OCI-LY7 (cell line): ENCODE measurements at regions not wholly inside any gene's neighbourhood (a gene's known extent, or its start where the extent isn't known, plus 50 kb on each side); places are given as distances from the start of the nearest gene placed in this dataset.

Experiments used
- BruUV-seq: library from RNA; stranded (reverse); fragments of 400-500 nt; replicated peaks from 2 replicates; lab custom pipeline; 2021; lab: Mats Ljungman, UMichigan
- CTCF ChIA-PET: fragments of 300-600 bp; sonication (Branson Sonifier 250); formaldehyde crosslinking; loops from one replicate; lab custom pipeline; 2022; ENCODE audit warnings: antibody characterized with exemption; ENCODE audit not compliant: unreplicated experiment; lab: Charles Lee
- POLR2A ChIA-PET: fragments of 300-600 bp; sonication (Branson Sonifier 250); formaldehyde crosslinking; loops from one replicate; lab custom pipeline; 2022; ENCODE audit warnings: antibody characterized with exemption; lab: Charles Lee
- DNase-seq: peaks from one replicate; pipeline ENCODE4 v3.0.0-alpha.2; 2015; ENCODE audit warnings: low spot score
- H2AFZ ChIP-seq: fragments of 200-600 bp; sonication (generic), shearing (Covaris generic); 2 replicates; pipeline ENCODE4 v1.6.1; 2014; ENCODE audit warnings: mild to moderate bottlenecking, antibody characterized with exemption, low read length, moderate library complexity
- H3K27ac ChIP-seq: fragments of 200-600 bp; sonication (generic); 2 replicates; pipeline ENCODE4 v1.5.1; 2014; ENCODE audit warnings: mixed run types, low read depth, mild to moderate bottlenecking, moderate library complexity, low read length, inconsistent platforms; ENCODE audit not compliant: poor library complexity, severe bottlenecking
- H3K36me3 ChIP-seq: fragments of 200-600 bp; sonication (generic); 2 replicates; pipeline ENCODE4 v1.6.1; 2014; ENCODE audit warnings: mild to moderate bottlenecking, antibody characterized with exemption, low read length, moderate library complexity, mixed read lengths; ENCODE audit not compliant: insufficient read depth
- H3K4me1 ChIP-seq: fragments of 200-600 bp; sonication (generic); 2 replicates; pipeline ENCODE4 v1.5.1; 2014; ENCODE audit warnings: mild to moderate bottlenecking, low read length; ENCODE audit not compliant: insufficient read depth, poor library complexity, severe bottlenecking
- H3K4me2 ChIP-seq: fragments of 200-600 bp; sonication (generic); 2 replicates; pipeline ENCODE4 v1.6.1; 2014; ENCODE audit warnings: mild to moderate bottlenecking, low read length
- H3K4me3 ChIP-seq: fragments of 200-600 bp; sonication (generic); 2 replicates; pipeline ENCODE4 v1.5.1; 2014; ENCODE audit warnings: mild to moderate bottlenecking, low read depth, low read length; ENCODE audit not compliant: poor library complexity, severe bottlenecking
- H3K79me2 ChIP-seq: fragments of 200-600 bp; sonication (generic); 2 replicates; pipeline ENCODE4 v1.6.1; 2016; ENCODE audit warnings: low read depth, mild to moderate bottlenecking, low read length, moderate library complexity, mixed read lengths; ENCODE audit not compliant: insufficient read depth
- H3K9me2 ChIP-seq: fragments of 200-600 bp; sonication (generic); 2 replicates; pipeline ENCODE4 v1.6.1; 2016; ENCODE audit warnings: mild to moderate bottlenecking, low read length, mixed read lengths; ENCODE audit not compliant: insufficient read depth
- H3K9me3 ChIP-seq: fragments of 200-600 bp; sonication (generic); 2 replicates; pipeline ENCODE4 v1.6.1; 2014; ENCODE audit warnings: mild to moderate bottlenecking, mixed run types, low read length, mixed read lengths
- H4K20me1 ChIP-seq: fragments of 200-600 bp; sonication (generic); 2 replicates; pipeline ENCODE4 v1.6.1; 2014; ENCODE audit warnings: mild to moderate bottlenecking, antibody characterized with exemption, low read length, moderate library complexity, mixed read lengths; ENCODE audit not compliant: insufficient read depth
- CTCF ChIP-seq: fragments of 200-600 bp; sonication (generic); conservative IDR thresholded peaks from 2 replicates; pipeline ENCODE4 v1.5.1; 2014; ENCODE audit warnings: mild to moderate bottlenecking, antibody characterized with exemption, low read length, moderate library complexity, mixed read lengths
- EZH2phosphoT487 ChIP-seq: fragments of 200-600 bp; sonication (generic); IDR thresholded peaks from 2 replicates; pipeline ENCODE4 v1.6.1; 2018; ENCODE audit warnings: low read depth, borderline replicate concordance, mild to moderate bottlenecking, mixed run types, antibody characterized with exemption, low read length, moderate library complexity, mixed read lengths
- intact Hi-C: fragments of 100-400 bp; cut with micrococcal nuclease; formaldehyde crosslinking; loops from one replicate; pipeline ENCODE4 v1.10.0; 2022; ENCODE audit not compliant: unreplicated experiment

- Histone ChIP-seq H3K36me3 (no peaks in the 10 kb centered on the region), H3K4me1 (peaks cover 6% of the 10 kb centered on the region), H3K9me3 (no peaks in the 10 kb centered on the region), H3K79me2 (no peaks in the 10 kb centered on the region), H3K27ac (no peak overlapping the region), H4K20me1 (no peaks in the 10 kb centered on the region), H3K4me3 (no peak overlapping the region), H2AFZ (no peak overlapping the region), H3K4me2 (no peak overlapping the region), H3K9me2 (no peaks in the 10 kb centered on the region)
- POLR2A ChIA-PET: interaction anchor here (0.6 to 1.0 kb wide), 4 partner anchors 23 to 193 kb away, joined by 3 to 5 read pairs (median 4); no protein-coding TSS in a partner anchor
- TF ChIP-seq CTCF (no peak), EZH2phosphoT487 (no peak)
- no TSS peak for BruUV-seq
- no peak for DNase-seq
- intact Hi-C loops: no loop called here
- CTCF ChIA-PET: no interaction called here
Observed at GRCh38 chr6:88513471-88513870, 347.3 kb upstream of the CNR1 start.

GRCh38 chr6:88512951-88513350 lies 346.8 kb upstream of the CNR1 start:
- no peak overlapping the region for H3K4me3 ChIP-seq
- no TSS peak for BruUV-seq
- no peaks in the 10 kb centered on the region for H4K20me1 ChIP-seq
- H3K79me2 ChIP-seq: no peaks in the 10 kb centered on the region
- ChIA-PET CTCF (no interaction called here), POLR2A (interaction anchor here (0.6 to 1.0 kb wide), 3 partner anchors 42 to 194 kb away, joined by 3 to 5 read pairs (median 3); no protein-coding TSS in a partner anchor)
- no peak overlapping the region for H3K4me2 ChIP-seq
- no peak for TF ChIP-seq CTCF
- no peak for TF ChIP-seq EZH2phosphoT487
- peaks cover 6% of the 10 kb centered on the region for H3K4me1 ChIP-seq
- H3K9me3 ChIP-seq: no peaks in the 10 kb centered on the region
- intact Hi-C loops: no loop called here
- H3K9me2 ChIP-seq: no peaks in the 10 kb centered on the region
- H2AFZ ChIP-seq: no peak overlapping the region; the same call in 1 of the 2 replicates
- no peak for DNase-seq
- H3K27ac ChIP-seq: no peak overlapping the region
- H3K36me3 ChIP-seq: no peaks in the 10 kb centered on the region

GRCh38 chr6:88502391-88502790 lies 336.2 kb upstream of the CNR1 start:
- ChIA-PET POLR2A (interaction anchor here (0.6 kb wide), 3 partner anchors 9 to 1021 kb away, joined by 3 to 5 read pairs (median 3); no protein-coding TSS in a partner anchor), CTCF (no interaction called here)
- intact Hi-C loops: loop anchor here (10.0 kb wide), 1 partner anchor 1752 kb away; no protein-coding TSS in a partner anchor
- DNase-seq: no peak
- no peaks in the 10 kb centered on the region for H3K9me2 ChIP-seq
- TF ChIP-seq CTCF: no peak
- TF ChIP-seq EZH2phosphoT487: no peak
- H3K4me2 ChIP-seq: no peak overlapping the region
- peaks cover 19% of the 10 kb centered on the region; the same call in 1 of the 2 replicates for H3K36me3 ChIP-seq
- no peaks in the 10 kb centered on the region for H4K20me1 ChIP-seq
- no peak overlapping the region for H2AFZ ChIP-seq
- peaks cover 32% of the 10 kb centered on the region; the same call in 1 of the 2 replicates for H3K9me3 ChIP-seq
- no peak overlapping the region for H3K27ac ChIP-seq
- no TSS peak for BruUV-seq
- H3K4me1 ChIP-seq: peaks cover 23% of the 10 kb centered on the region
- H3K4me3 ChIP-seq: no peak overlapping the region
- no peaks in the 10 kb centered on the region for H3K79me2 ChIP-seq
